ENCODE measurements at regions not wholly inside any gene's neighbourhood (a gene's known extent, or its start where the extent isn't known, plus 50 kb on each side); places are given as distances from the start of the nearest gene placed in this dataset.
"Not testable (repeated sequence)": the region's sequence is repeated elsewhere in the genome, so short reads cannot be mapped to it uniquely, and the experiment has no call there.

GRCh38 chr12:115370650-115371049, 686.7 kb upstream of the TBX3 start:
- no peak overlapping the region for H3K4me3 Mint-ChIP-seq (ENCODE audit: low read depth, unreplicated experiment)
- H3K9me3 Mint-ChIP-seq (ENCODE audit: low read depth, unreplicated experiment): peaks cover 33% of the 10 kb centered on the region
- CTCF ChIA-PET: no interaction called here
- BruUV-seq (replicated peaks): no TSS peak
- DNase-seq: no peak
- no peaks in the 10 kb centered on the region for H3K4me1 Mint-ChIP-seq (ENCODE audit: low read depth, unreplicated experiment)
- TF ChIP-seq, protein P1, sequence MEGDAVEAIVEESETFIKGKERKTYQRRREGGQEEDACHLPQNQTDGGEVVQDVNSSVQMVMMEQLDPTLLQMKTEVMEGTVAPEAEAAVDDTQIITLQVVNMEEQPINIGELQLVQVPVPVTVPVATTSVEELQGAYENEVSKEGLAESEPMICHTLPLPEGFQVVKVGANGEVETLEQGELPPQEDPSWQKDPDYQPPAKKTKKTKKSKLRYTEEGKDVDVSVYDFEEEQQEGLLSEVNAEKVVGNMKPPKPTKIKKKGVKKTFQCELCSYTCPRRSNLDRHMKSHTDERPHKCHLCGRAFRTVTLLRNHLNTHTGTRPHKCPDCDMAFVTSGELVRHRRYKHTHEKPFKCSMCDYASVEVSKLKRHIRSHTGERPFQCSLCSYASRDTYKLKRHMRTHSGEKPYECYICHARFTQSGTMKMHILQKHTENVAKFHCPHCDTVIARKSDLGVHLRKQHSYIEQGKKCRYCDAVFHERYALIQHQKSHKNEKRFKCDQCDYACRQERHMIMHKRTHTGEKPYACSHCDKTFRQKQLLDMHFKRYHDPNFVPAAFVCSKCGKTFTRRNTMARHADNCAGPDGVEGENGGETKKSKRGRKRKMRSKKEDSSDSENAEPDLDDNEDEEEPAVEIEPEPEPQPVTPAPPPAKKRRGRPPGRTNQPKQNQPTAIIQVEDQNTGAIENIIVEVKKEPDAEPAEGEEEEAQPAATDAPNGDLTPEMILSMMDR (IDR thresholded peaks at IDR 0.05; ENCODE audit: unreplicated experiment): no peak
- H3K27me3 Mint-ChIP-seq (ENCODE audit: unreplicated experiment): no peaks in the 10 kb centered on the region
- intact Hi-C loops (cut with micrococcal nuclease; ENCODE audit: unreplicated experiment): no loop called here
- no peaks in the 10 kb centered on the region for H3K36me3 Mint-ChIP-seq (ENCODE audit: insufficient read depth, unreplicated experiment)
- H3K27ac Mint-ChIP-seq (ENCODE audit: unreplicated experiment): no peak overlapping the region

DNA sequence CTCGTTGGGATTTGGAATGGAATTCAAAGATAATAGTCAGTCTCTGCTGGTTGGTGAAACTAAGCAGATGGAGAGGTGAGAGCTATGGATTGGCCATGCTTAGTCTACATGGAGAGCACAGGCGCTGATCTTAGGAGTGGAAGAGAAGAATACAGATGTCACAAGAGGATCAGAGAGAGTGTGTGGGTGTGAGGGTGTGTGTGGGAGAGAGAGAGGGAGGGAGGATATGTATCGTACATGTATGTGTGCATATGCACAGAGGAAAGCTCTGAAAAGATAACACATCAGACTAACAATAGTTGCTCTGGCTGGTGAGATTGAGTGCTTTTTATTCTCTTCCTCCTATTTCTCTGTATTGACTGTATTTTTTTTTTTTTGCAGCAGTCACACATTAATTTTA, 686.2 kb upstream of the TBX3 start:
- DNase-seq: no peak
- Mint-ChIP-seq H3K36me3 (ENCODE audit: insufficient read depth, unreplicated experiment) (no peaks in the 10 kb centered on the region), H3K4me3 (ENCODE audit: low read depth, unreplicated experiment) (no peak overlapping the region), H3K4me1 (ENCODE audit: low read depth, unreplicated experiment) (no peaks in the 10 kb centered on the region), H3K27me3 (ENCODE audit: unreplicated experiment) (no peaks in the 10 kb centered on the region), H3K9me3 (ENCODE audit: low read depth, unreplicated experiment) (peaks cover 29% of the 10 kb centered on the region), H3K27ac (ENCODE audit: unreplicated experiment) (no peak overlapping the region)
- intact Hi-C loops (cut with micrococcal nuclease; ENCODE audit: unreplicated experiment): no loop called here
- BruUV-seq (replicated peaks): no TSS peak
- CTCF ChIA-PET: no interaction called here
- TF ChIP-seq, protein P1 (IDR thresholded peaks at IDR 0.05; ENCODE audit: unreplicated experiment): no peak

DNA sequence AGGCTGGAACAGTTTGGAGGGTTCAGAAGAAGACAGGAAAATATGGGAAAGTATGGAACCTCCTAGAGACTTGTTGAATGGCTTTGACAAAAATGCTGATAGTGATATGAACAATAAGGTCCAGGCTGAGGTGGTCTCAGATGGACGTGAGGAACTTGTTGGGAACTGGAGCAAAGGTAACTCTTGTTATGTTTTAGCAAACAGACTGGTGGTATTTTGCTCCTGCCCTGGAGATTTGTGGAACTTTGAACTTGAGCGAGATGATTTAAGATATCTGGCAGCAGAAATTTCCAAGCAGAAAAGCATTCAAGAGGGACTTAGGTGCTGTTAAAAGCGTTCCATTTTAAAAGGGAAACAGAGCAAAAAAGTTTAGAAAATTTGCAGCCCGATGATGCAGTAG, 682.3 kb upstream of the TBX3 start:
- intact Hi-C loops (cut with micrococcal nuclease; ENCODE audit: unreplicated experiment); CTCF ChIA-PET; H3K36me3 Mint-ChIP-seq (ENCODE audit: insufficient read depth, unreplicated experiment); H3K4me1 Mint-ChIP-seq (ENCODE audit: low read depth, unreplicated experiment); H3K27ac Mint-ChIP-seq (ENCODE audit: unreplicated experiment); BruUV-seq (replicated peaks); H3K4me3 Mint-ChIP-seq (ENCODE audit: low read depth, unreplicated experiment); H3K27me3 Mint-ChIP-seq (ENCODE audit: unreplicated experiment); DNase-seq: not testable (repeated sequence)
- H3K9me3 Mint-ChIP-seq (ENCODE audit: low read depth, unreplicated experiment): peaks cover 22% of the 10 kb centered on the region

DNA sequence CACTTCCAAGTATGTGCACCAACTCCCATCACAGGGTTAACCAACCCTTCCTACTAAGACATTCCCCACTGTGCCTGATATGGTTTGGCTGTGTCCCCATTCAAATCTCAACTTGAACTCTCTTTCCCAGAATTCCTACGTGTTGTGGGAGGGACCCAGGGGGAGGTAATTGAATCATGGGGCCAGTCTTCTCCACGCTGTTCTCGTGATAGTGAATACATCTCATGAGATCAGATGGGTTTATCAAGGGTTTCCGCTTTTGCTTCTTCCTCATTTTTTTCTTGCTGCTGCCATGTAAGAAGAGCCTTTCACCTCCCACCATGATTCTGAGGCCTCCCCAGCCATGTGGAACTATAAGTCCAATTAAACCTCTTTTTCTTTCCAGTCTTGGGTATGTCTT, 681.8 kb upstream of the TBX3 start:
- H3K4me1 Mint-ChIP-seq (ENCODE audit: low read depth, unreplicated experiment); H3K36me3 Mint-ChIP-seq (ENCODE audit: insufficient read depth, unreplicated experiment); CTCF ChIA-PET; DNase-seq; intact Hi-C loops (cut with micrococcal nuclease; ENCODE audit: unreplicated experiment); BruUV-seq (replicated peaks); H3K27me3 Mint-ChIP-seq (ENCODE audit: unreplicated experiment); H3K4me3 Mint-ChIP-seq (ENCODE audit: low read depth, unreplicated experiment); H3K27ac Mint-ChIP-seq (ENCODE audit: unreplicated experiment): not testable (repeated sequence)
- peaks cover 19% of the 10 kb centered on the region for H3K9me3 Mint-ChIP-seq (ENCODE audit: low read depth, unreplicated experiment)

DNA sequence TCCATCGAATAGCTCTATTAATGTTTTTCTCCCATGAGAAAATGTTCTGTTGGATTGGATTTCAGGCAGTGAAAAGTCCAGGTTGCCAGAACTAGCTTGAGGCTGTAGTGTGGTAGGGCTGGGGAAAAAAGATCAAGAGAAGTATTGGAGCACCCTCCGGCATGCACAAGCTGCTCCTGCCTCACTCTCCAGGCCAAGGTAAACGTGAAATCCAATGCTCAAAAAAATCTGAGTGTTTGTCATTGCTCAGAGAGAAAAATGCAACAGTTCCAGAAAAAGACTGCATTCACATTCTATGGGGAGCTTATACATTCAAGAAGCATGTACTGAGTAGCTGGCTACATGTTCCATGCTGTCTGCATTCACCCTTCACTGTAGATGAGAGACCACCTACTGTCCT, 680.9 kb upstream of the TBX3 start:
- H3K36me3 Mint-ChIP-seq (ENCODE audit: insufficient read depth, unreplicated experiment): no peaks in the 10 kb centered on the region
- H3K4me3 Mint-ChIP-seq (ENCODE audit: low read depth, unreplicated experiment): no peak overlapping the region
- no peaks in the 10 kb centered on the region for H3K27me3 Mint-ChIP-seq (ENCODE audit: unreplicated experiment)
- DNase-seq: no peak
- no TSS peak for BruUV-seq (replicated peaks)
- TF ChIP-seq, protein P1 (IDR thresholded peaks at IDR 0.05; ENCODE audit: unreplicated experiment): no peak
- intact Hi-C loops (cut with micrococcal nuclease; ENCODE audit: unreplicated experiment): no loop called here
- H3K27ac Mint-ChIP-seq (ENCODE audit: unreplicated experiment): no peak overlapping the region
- H3K9me3 Mint-ChIP-seq (ENCODE audit: low read depth, unreplicated experiment): peaks cover 16% of the 10 kb centered on the region
- CTCF ChIA-PET: interaction anchor here (0.5 kb wide), 1 partner anchor 174 kb away, joined by 3 read pairs; no protein-coding TSS in a partner anchor
- H3K4me1 Mint-ChIP-seq (ENCODE audit: low read depth, unreplicated experiment): no peaks in the 10 kb centered on the region

Measured in Calu3 (cell line).